ENCODE measurements at regions not wholly inside any gene's neighbourhood (a gene's known extent, or its start where the extent isn't known, plus 50 kb on each side); places are given as distances from the start of the nearest gene placed in this dataset.
"Not testable (repeated sequence)": the region's sequence is repeated elsewhere in the genome, so short reads cannot be mapped to it uniquely, and the experiment has no call there.

DNA sequence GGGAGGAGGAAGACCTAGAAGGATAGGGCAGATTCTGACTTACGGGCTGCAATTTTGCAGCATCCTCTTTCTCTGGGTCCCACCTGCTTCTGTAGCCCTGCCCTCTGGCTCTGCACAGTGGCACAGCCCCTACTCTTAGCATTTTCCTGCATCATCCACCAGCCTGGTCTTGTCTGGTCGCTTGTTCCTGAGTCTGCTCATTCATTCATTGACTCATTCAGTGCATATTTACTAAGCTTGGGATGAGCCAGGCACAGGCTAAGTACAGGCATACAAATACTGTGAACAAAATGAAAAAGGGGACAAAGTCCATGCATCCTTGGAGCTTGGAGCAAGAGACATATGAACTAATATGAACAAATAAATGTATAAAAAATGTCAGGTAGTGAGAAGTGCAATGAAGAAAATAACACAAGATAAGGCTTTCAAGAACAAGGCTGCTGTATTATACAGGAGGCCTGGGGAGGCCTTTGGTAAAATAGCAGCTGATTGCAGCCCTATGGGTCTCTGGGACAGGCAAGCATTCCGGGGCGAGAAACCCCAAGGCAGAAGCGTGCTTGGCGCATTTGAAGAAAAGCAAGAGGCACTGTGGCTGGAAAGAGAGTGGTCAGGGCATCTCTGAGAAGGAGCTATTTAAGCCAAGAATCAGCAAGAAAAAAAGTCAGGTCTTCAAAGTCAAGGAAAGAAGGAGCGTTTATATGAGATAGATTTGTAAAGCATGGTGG, 108.0 kb upstream of the ALX4 start:
- DNase-seq, result no peak

DNA sequence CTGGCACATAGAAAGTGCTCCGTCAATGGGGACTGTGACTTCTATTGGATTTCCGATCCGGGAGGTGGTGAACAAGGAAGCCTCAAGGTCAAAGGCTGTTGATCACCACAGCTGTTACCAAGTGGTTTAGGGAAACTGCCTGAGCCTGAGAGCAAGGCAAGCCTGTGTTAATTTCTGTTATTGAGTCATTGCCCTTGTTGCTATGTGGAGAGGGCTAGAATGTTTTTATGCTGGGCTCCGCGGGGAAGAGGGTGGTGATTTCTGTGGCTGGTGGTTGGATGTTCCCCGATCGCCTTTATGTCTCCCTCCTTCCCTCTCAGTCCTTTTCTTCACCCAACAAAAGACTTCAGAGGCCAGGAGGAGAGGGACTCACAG, 108.5 kb upstream of the ALX4 start:
- DNase-seq, result no peak

DNA sequence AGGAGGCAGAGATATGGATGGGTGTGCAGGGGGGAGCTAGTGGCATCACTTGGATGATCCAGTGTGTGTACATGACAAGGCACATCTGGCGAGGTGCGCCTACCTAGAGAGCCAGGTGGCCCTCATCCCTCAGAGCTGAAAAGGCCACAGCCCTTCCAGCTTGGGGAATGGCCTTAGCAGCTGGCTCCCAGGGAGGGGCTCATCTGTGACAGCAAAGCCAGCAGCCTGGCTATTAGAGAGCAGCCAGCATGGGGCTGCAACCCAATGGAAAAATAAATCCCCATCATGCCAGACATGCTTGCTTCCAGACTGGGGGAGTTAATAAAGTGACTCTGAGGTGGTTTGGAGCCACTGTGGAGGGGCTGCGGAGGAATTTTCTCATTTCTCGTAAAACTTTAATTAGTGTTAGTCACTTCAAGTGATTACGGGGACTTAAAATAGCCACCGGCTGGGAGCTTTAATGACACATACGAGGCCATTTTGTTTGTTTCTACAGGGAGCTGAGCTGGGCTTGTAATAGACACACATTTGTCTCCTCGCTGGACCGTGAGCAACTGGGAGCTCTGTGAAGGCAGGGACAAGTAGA, 111.2 kb upstream of the ALX4 start:
- no peak for DNase-seq

DNA sequence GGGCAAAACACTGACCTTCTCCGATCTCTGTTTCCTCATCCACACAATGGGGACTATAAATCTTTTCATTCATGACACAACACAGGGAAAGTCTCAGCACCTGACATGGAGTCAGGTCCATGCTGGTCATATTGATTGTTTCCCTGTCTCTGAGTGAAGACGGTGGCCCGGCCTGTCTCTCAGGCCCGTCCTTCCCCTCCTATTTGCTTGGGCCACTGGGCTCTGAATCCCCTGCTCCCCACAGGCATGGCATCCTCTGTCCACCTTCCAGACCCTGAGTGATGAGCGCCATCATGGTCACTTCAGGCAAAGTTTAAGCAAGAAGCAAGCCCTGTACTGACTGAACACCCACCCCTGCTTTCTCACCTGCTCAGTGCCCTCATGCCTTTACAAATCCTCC, 113.3 kb upstream of the ALX4 start:
- DNase-seq, result no peak

DNA sequence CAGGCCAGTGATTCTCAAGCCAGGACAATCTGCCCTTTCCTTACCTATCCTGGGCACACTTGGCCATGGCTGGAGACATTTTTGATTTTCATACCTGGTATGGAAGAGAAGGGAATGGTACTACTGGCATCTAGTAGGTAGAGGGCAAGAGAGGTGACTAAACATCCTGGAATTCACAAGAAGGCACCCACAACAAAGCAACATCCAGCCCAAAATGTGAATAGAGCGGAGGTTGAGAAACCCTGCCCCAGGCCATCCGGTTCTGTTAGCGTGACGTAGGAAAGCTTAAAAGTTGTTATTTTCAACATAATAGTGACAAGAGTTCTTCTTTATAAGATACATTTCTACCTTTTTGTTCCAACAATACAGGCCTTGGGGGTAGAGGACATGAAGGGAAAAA, 114.9 kb upstream of the ALX4 start:
- DNase-seq, result no peak

DNA sequence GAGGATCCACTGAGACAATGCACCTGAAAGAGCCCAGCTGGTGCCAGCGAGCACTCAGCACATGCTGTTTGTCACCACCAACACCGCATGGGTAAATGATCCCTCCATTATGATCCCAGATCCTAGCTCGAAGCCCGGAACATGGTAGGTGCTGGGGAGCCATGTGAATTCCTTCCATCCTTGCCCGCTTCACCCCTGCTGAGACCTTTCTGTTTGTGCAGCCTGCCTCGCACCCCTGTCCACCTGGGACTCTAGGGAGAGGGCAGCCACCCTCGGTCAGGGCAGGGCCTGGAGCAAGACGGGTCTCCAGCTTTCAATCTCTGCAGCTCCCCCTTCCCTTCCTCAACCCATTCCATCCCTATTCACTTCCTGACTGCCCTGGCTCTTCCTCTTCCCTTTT, 116.2 kb upstream of the ALX4 start:
- no peak for DNase-seq

DNA sequence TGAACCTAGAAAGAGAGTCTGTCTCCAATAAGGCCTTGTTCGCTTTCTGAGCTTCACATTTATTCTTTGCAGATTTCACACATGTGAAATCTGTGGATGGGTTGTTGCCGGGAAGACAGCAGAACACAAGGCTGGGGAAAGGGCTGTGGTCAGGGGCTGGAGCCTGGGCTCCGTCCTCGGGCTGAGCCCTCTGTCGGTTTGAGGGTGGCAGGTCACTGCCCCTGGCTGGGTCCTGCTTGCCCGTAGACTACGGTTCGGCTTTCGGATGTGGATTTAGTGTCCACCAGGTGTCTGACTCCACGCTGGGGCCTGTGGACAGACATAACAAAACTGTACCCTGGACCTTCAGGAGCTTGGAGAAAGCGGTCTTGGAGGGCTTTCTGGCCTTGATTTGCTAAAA, 117.0 kb upstream of the ALX4 start:
- DNase-seq, result no peak

DNA sequence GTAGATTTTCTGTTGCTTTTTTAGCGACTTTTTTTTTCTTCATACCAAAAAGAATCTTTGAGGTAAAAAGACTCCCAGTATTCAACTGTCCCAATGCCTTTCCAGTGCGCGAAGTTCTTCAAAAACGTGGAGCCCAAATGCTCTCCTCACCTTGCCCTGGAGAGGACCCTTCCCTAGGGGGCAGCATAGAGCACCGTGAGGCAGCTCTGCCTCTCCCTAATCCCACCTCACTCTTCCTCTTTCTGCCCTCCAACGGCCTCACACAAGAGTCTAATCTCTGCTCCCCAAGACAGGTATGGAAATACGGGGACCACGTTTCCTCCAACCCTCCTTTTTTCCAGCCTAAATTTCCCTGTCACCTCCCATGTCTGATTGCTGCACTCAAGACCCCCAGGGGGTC, 117.5 kb upstream of the ALX4 start:
- no peak for DNase-seq

DNA sequence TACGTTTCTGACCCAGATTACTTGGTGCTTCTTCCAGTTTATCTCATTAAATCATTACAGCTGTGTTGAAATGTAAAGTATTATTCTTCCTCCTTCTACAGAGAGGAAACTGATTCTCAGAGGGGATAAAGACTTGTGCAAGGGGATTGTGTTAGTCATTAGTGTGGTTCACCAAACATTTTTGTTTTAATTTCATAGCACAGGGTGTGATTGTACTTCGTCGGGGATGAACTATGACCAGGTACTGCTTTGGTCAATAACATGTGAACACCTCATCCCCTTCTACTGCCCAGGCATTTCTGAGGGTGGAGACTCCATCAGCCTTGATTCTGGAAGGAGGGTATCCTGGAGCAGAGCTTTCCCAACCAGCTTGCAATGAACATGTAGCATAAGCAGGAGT, 120.2 kb upstream of the ALX4 start:
- DNase-seq, result no peak

DNA sequence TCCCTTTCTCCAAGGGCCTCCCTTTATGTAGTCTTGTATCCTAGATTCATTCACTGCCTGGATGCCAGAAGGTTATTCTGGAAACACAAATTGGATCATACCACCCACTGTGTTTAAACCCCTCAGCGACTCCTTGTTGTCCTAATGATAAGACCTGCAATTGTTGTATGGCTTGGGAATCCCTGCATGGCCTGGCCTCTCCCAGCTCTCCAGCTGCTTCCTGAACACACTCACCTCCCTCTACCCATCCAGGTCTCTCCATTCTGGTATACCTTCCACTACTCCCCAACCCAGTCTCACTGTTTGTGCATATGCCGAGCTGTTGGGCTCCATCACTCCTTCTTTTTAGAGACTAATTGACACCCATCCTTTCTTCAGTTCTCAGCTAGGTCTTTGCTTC, 124.3 kb upstream of the ALX4 start:
- no peak for DNase-seq

DNA sequence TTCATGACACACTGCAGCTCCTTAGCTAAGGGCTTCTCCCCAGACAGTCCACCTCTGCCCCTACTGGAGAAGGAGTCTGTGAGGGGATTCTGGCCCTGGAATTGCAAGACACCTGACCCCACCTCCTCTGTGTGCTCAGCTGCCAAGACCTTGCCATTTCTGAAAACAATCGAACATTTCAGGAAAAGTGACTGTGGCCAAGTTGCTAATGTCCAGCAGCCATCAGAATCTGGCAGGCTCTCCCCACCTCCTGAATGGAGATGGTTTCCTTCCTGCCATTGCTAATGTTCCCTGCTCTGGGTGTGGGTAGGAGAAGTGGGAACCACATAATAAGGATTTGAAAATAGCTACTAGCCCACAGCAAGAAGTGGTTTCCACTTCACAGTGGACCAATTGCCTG, 127.2 kb upstream of the ALX4 start:
- DNase-seq, result no peak

DNA sequence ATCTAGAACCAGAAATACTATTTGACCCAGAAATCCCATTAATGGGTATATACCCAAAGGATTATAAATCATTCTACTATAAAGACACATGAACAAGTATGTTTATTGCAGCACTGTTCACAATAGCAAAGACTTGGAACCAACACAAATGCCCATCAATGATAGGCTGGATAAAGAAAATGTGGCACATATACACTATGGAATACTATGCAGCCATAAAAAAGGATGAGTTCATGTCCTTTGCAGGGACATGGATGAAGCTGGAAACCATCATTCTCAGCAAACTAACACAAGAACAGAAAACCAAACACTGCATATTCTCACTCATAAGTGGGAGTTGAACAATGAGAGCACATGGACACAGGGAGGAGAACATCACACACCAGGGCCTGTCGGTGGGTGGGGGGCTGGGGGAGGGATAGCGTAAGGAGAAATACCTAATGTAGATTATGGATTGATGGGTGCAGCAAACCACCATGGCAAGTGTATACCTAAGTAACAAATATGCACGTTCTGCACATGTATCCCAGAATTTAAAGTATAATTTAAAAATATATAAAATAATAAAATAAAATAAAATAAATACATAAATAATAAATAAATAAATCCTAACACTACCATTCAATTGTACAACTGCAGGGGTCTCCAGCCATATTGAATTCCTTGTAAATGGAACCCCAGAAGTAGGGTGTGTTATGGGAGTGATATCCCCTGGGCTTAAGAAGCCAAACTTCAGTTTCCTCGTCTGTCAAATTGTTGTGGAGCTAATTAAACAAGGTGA, 122.4 kb upstream of the CD82 start:
- not testable (repeated sequence) for DNase-seq

DNA sequence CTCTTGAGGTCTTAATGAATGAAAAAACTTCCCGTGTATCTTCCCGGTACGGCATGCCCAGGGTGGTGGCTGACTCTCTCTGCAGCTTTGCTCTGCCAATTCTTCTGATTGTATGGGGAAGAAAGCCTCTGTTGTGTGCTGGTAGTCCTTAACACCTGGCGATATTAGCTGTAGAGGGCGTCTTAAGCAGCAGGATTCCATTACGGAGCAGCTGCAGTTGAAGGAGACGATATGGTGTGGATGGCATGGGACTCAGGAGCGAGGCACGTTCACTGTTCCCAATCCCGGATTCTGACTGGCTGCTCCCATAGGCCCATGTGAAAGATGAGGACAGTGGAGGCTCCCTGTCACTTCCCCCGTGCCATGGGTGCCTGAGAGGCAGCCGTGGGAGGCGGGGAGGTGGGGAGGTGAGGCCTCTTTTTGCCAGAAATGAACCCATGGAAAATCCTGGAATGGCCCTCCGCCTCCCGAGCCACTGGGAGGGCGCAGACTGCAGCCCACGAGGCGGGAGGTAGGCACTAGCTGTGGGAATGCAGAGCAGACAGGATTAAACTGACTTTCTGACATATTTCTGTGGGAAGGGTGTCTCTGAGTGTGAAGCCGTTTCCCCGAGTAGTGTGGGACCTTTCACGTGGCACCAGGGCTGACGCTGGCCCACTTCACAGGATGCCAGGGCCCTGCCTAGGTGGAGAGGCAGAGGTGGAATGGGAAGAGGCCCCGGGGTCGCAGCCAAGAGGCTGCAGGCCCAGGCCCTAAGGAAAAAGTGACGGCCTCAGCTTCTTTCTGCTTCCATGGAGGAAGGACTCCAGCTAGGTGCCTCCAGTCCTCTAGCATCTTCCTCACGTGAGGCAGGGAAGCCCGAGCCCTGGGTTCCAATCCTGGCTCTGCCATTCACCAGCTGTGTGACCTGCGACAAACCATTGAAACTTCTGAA, 121.4 kb upstream of the CD82 start:
- DNase-seq, result no peak

DNA sequence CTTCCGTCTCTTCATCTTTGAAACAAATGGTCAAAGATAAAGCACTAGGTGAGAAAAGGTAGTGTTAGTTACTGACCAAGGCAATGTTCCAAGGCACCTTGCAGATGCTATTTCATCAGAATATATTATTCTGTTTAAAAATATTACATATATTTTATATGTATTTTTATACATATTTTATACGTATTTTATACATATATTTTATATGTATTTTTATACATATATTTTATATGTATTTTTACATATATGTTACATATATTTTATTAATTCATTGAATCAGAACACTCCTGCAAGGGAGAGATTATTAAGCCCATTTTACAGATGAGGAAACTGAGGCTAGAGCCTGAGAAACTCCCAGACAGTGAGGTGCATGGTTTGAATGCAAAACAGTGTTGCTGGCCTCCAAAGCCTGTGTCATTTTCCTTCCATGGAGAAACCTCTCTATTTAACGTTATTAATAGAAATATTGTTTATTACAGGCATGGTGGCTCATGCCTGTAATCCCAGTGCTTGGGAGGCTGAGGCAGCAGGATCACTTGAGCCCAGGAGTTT, 120.6 kb upstream of the CD82 start:
- no peak for DNase-seq

DNA sequence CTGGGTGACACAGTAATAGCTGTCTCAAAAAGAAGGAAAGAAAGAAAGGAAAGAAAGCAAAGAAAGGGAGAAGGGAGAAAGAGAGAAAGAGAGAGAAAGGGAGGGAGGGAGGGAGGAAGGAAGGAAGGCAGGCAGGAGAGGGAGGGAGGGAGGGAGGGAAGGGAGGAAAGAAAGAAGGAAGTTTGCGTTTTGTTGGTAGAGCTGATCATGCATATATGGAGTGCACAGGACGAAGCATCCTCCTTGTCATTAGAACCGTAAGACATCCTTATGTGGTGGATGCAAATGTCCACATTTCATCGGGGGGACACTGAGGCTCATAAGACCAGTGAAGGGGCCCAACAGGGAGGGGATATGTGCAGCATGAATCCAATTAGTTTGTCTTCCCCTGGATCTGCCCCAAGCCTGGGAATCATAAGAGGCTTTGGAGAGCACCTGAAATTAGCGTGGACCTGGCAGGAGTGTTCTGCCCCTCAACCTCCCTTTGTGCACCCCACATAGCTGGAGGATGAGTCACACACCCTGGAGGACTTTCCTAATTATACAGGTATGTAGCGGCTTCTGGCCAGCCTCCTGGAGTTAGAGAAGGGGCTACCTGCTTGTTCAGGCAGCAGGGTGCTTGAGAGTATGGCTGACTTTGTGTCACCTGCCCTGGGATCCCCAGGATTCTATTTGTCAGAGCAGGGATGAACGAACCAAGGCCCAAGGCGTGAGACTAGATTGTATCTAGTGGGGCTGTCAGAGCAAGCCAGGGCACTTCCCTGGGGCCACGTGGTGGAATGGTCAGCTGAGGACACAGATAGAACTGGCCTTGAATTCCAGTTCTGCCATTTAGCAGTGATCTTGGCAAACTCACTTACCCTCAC, 119.7 kb upstream of the CD82 start:
- no peak for DNase-seq

DNA sequence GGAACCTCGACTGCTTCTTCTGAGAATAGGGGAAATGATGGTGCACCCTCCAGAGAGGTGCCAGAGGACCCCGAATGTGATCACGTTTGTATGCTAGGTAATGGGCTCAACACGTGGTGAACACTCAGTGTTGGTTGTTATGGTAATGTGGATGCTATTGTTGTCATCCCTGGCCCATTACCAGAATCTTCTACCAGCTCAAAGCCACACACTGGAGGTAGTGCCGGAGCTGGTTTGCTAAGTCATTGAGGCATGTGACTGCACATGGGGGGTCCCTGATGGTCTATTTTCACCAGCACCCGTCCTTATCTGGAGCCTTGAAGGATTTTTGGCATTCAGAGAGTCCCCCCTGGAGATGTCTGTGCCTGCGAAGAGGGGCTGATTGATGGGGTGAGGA, 119.1 kb upstream of the CD82 start:
- DNase-seq, result no peak

DNA sequence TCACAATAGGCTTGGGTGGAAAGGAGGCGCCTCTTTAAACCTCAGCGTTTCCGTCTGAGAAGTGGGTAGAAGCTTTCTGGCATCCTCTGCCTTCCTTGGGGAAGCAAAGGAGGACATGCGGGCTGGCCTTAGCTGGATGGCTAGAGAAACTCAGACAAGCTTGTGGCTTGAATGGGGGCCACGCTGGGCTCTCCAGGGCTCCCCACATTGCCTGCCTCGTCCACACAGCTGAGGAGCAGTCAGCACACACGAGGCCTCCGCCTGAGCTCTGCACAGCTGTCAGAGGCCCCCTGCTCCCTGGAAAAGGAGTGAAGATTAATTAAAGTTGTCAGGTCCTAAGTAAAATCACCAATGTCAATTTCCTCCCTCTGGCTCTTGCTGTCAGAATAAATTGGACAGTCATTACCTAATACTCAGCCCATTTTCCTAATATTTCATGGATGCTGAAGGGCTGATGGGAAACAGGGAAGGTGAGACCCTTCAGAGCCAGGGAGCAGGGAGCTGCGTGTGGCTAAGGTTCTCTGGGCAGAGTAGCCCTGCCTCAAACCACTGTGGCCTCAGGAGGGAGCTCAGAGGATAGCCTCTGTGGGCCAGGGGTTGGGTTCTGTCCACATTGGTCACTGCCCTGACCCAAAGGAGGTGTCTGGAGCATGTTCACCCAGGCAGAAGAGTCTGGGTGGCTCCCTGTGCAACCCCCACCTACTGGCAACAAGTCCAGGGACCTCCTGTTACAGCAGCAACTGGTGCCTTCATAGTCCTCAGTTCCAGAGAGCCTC, 118.3 kb upstream of the CD82 start:
- DNase-seq, result no peak

DNA sequence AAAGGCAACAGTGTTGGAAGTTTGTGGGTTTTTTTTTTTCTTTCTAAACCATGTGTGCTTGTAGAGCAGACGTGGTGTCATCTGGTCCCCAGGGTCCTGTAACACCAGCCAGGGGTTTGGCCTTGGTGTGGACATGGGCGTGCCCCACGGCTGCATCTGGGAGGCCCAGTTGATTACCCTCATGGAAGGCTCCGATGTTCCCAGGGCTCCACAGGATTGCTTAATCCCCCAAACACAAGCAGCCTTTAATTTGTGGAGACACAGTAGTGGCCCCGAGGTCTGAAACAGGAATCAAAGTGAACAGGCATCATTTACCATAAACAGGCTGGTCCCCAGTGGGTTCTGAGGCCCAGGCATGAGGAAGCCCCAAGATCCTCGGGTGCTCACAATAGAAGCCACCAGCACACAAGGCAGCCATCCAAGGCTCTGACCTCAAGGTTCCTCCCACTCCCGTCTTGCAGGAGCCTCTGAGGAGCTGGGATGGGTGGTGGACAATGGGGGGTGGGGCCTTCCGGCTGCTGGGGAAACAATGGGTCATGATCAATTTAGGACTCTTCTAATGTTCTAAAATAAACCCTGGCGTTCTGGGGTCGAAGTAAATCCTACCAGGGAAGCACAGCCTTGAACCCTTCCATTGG, 115.0 kb upstream of the CD82 start:
- DNase-seq, result no peak

DNA sequence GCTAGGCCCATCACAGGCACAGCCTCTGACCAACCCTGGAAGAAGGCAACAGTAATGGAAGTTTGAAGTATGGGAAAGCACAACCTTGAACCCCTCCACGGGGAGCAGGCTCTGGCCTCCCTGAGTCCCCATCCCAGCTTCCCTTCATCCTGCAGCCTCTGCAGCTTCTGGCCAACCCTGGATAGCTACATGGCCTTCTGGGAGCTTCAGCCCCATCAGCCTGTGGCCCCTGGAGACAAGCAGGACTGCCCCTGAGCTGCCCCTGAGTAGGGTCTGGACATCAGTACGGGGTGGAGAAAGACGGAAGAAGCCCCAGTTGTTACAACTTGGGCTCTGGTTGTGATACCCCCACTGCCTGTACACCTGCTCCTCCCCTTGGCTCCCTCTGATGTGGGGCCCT, 113.8 kb upstream of the CD82 start:
- DNase-seq, result no peak

All from renal pelvis (tissue), 1 donor.